Omental fat pad (tissue), 3 donors: ENCODE measurements at regions not wholly inside any gene's neighbourhood (a gene's known extent, or its start where the extent isn't known, plus 50 kb on each side); places are given as distances from the start of the nearest gene placed in this dataset.

Experiments used
- ATAC-seq: fragments of 150-250 bp; one replicate; pipeline ENCODE4 v1.9.1; 2016; ENCODE audit warnings: mild to moderate bottlenecking, moderate library complexity; ENCODE audit not compliant: low FRiP score
- DNase-seq: peaks from one replicate; pipeline ENCODE4 v3.0.0-alpha.2; 2019; ENCODE audit warnings: low spot score
- CTCF ChIP-seq, 3 donors: fragments of 450-650 bp; IDR thresholded peaks; one replicate each; pipeline ENCODE4 v1.5.1; 2016 to 2017; ENCODE audit warnings: antibody characterized with exemption in 3 of 3, mild to moderate bottlenecking in 3 of 3, moderate library complexity in 2 of 3

- DNase-seq (no peak), ATAC-seq (no peak)
- no peak for TF ChIP-seq CTCF (IDR thresholded peaks at IDR 0.05)
Observed at GRCh38 chr10:128587689-128588088, 461.5 kb upstream of the MKI67 start.

- TF ChIP-seq CTCF (IDR thresholded peaks at IDR 0.05): no peak
- no peak for DNase-seq
- ATAC-seq: no peak
Observed at GRCh38 chr10:128588402-128588801, 462.2 kb upstream of the MKI67 start.

GRCh38 chr10:128594688-128595087 is 468.5 kb upstream of the MKI67 start:
- DNase-seq (no peak), ATAC-seq (no peak)
- TF ChIP-seq CTCF (IDR thresholded peaks at IDR 0.05): no peak

- no peak for ATAC-seq
- no peak for DNase-seq
- no peak for TF ChIP-seq CTCF (IDR thresholded peaks at IDR 0.05)
Observed at GRCh38 chr10:128596906-128597305, 470.7 kb upstream of the MKI67 start.

GRCh38 chr10:128599030-128599429 is 472.8 kb upstream of the MKI67 start:
- ATAC-seq (no peak), DNase-seq (no peak)
- TF ChIP-seq CTCF (IDR thresholded peaks at IDR 0.05): no peak

- no peak for DNase-seq
- ATAC-seq: no peak
- no peak for TF ChIP-seq CTCF (IDR thresholded peaks at IDR 0.05)
Observed at GRCh38 chr10:128599538-128599937, 473.3 kb upstream of the MKI67 start.

GRCh38 chr10:128602183-128602582 is 476.0 kb upstream of the MKI67 start:
- DNase-seq: no peak
- ATAC-seq: no peak
- no peak for TF ChIP-seq CTCF (IDR thresholded peaks at IDR 0.05)
